SH-SY5Y (cell line): ENCODE measurements at regions not wholly inside any gene's neighbourhood (a gene's known extent, or its start where the extent isn't known, plus 50 kb on each side); places are given as distances from the start of the nearest gene placed in this dataset.

Experiments
- GATA2 ChIP-seq: IDR thresholded peaks from 2 replicates; pipeline ENCODE4 v1.6.1; 2011; ENCODE audit warnings: mild to moderate bottlenecking, low read depth, low read length
- GATA3 ChIP-seq: IDR thresholded peaks from 2 replicates; pipeline ENCODE4 v1.6.1; 2011; ENCODE audit warnings: low read depth, mild to moderate bottlenecking, low read length, moderate library complexity

GRCh38 chr12:46530373-46531056, 157.9 kb upstream of the SLC38A2 start:
- no peak for TF ChIP-seq GATA2
- no peak for TF ChIP-seq GATA3
